Prostate gland (tissue), 2 donors: ENCODE measurements at regions not wholly inside any gene's neighbourhood (a gene's known extent, or its start where the extent isn't known, plus 50 kb on each side); places are given as distances from the start of the nearest gene placed in this dataset.

Source experiments
- POLR2A ChIP-seq: fragments of 450-650 bp; IDR thresholded peaks from one replicate; pipeline ENCODE4 v1.6.1; 2016; ENCODE audit warnings: antibody characterized with exemption, mild to moderate bottlenecking
- POLR2AphosphoS5 ChIP-seq: sonication (generic); formaldehyde crosslinking; IDR thresholded peaks from one replicate; pipeline ENCODE4 v1.6.1; 2017; ENCODE audit warnings: antibody characterized with exemption
- TF ChIP-seq, protein P1 (sequence below), 4 experiments: fragments of 200-600 bp in 2 of 4; fragments of 450-650 bp in 2 of 4; sonication (generic) in 2 of 4; IDR thresholded peaks; 1 replicate in 3 of 4; 2 replicates in 1 of 4; pipeline ENCODE4 v1.5.1; 2016 to 2019; ENCODE audit warnings: antibody characterized with exemption in 4 of 4, mild to moderate bottlenecking in 2 of 4, moderate library complexity in 2 of 4

DNA sequence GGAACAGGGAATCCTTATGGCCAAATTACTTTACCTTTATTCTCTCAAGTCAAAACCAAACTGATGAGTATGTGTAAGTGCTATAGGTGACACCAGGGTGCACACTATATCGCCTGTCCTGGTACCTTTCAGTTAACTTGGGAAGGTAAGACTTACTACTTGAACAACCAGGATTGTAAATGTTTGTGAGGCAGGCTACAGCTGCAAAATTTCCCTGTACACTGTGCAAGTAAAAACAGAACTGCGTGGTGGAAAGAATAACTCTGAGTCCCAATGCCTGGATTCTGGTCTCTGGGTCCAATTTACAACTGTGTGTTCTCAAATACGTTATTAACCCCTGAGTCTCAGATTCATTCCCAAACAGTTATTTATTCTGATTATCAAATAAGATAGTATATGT lies 73.5 kb downstream of the TENT5C start:
- TF ChIP-seq, protein P1, sequence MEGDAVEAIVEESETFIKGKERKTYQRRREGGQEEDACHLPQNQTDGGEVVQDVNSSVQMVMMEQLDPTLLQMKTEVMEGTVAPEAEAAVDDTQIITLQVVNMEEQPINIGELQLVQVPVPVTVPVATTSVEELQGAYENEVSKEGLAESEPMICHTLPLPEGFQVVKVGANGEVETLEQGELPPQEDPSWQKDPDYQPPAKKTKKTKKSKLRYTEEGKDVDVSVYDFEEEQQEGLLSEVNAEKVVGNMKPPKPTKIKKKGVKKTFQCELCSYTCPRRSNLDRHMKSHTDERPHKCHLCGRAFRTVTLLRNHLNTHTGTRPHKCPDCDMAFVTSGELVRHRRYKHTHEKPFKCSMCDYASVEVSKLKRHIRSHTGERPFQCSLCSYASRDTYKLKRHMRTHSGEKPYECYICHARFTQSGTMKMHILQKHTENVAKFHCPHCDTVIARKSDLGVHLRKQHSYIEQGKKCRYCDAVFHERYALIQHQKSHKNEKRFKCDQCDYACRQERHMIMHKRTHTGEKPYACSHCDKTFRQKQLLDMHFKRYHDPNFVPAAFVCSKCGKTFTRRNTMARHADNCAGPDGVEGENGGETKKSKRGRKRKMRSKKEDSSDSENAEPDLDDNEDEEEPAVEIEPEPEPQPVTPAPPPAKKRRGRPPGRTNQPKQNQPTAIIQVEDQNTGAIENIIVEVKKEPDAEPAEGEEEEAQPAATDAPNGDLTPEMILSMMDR (IDR thresholded peaks at IDR 0.05): no peak
- TF ChIP-seq POLR2A (no peak), POLR2AphosphoS5 (no peak)
